Karpas-422 (cell line): ENCODE measurements at regions not wholly inside any gene's neighbourhood (a gene's known extent, or its start where the extent isn't known, plus 50 kb on each side); places are given as distances from the start of the nearest gene placed in this dataset.
"Not testable (repeated sequence)": the region's sequence is repeated elsewhere in the genome, so short reads cannot be mapped to it uniquely, and the experiment has no call there.

Source experiments
- DNase-seq: peaks from one replicate; pipeline ENCODE4 v3.0.0-alpha.2; 2015
- H2AFZ ChIP-seq: fragments of 200-600 bp; sonication (generic); 2 replicates; pipeline ENCODE4 v1.6.1; 2014; ENCODE audit warnings: antibody characterized with exemption, low read length, mixed read lengths
- H3K27ac ChIP-seq: fragments of 200-600 bp; sonication (generic); 2 replicates; pipeline ENCODE4 v1.5.1; 2014; ENCODE audit warnings: mild to moderate bottlenecking, low read length, moderate library complexity
- H3K27me3 ChIP-seq: fragments of 200-600 bp; sonication (generic); 2 replicates; pipeline ENCODE4 v1.6.1; 2014; ENCODE audit warnings: low read length, mixed read lengths
- H3K36me3 ChIP-seq: fragments of 200-600 bp; sonication (generic); 2 replicates; pipeline ENCODE4 v1.6.1; 2014; ENCODE audit warnings: low read length, mixed read lengths; ENCODE audit not compliant: insufficient read depth
- H3K4me1 ChIP-seq: fragments of 200-600 bp; sonication (generic); 2 replicates; pipeline ENCODE4 v1.6.1; 2014; ENCODE audit warnings: mild to moderate bottlenecking, low read length, mixed read lengths
- H3K4me2 ChIP-seq: fragments of 200-600 bp; sonication (generic); 2 replicates; pipeline ENCODE4 v1.6.1; 2014; ENCODE audit warnings: low read length, low read depth, mild to moderate bottlenecking; ENCODE audit not compliant: poor library complexity, severe bottlenecking
- H3K4me3 ChIP-seq: fragments of 200-600 bp; sonication (generic); 2 replicates; pipeline ENCODE4 v1.5.1; 2014; ENCODE audit warnings: mild to moderate bottlenecking, antibody characterized with exemption, low read length, mixed read lengths
- H3K79me2 ChIP-seq: fragments of 200-600 bp; sonication (generic); 2 replicates; pipeline ENCODE4 v1.6.1; 2014; ENCODE audit warnings: mild to moderate bottlenecking, low read length, mixed read lengths
- H3K9ac ChIP-seq: fragments of 200-600 bp; sonication (generic); 2 replicates; pipeline ENCODE4 v1.6.0; 2014; ENCODE audit warnings: low read length
- H3K9me2 ChIP-seq: fragments of 200-600 bp; sonication (generic), shearing (Covaris generic); replicated peaks from 2 replicates; pipeline ENCODE4 v1.6.0; 2014; ENCODE audit warnings: mild to moderate bottlenecking, low read length, moderate library complexity; ENCODE audit not compliant: insufficient read depth
- H3K9me3 ChIP-seq: fragments of 300-700, 200-600 bp; sonication (generic); 2 replicates; pipeline ENCODE4 v1.6.1; 2014; ENCODE audit warnings: low read length, mixed read lengths
- H4K20me1 ChIP-seq: fragments of 200-600 bp; sonication (generic); 2 replicates; pipeline ENCODE4 v1.6.1; 2014; ENCODE audit warnings: mild to moderate bottlenecking, antibody characterized with exemption, low read length, low read depth; ENCODE audit not compliant: insufficient read depth

DNA sequence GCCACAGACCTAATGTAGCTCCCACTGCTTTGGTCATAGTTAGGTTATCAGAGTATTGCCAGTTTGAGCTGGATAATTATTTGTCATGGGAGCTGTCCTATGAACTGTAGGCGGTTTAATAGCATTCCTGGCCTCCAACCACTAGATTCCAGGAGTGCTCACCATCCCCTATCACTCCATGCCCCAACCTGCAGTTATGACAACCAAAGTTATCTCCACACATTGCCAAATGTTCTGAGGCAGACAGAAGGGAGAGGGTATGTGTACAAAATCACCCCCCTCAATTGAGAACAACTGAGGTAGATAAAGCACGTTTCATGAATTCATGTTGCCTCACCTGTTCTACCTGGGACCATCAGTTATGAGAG is 119.0 kb upstream of the CACUL1 start:
- H3K4me1 ChIP-seq = no peaks in the 10 kb centered on the region
- H2AFZ ChIP-seq = no peak overlapping the region
- no peaks in the 10 kb centered on the region for H3K79me2 ChIP-seq
- H3K27ac ChIP-seq = no peak overlapping the region
- H3K36me3 ChIP-seq = no peaks in the 10 kb centered on the region
- H3K9me2 ChIP-seq = no peaks in the 10 kb centered on the region
- H3K4me2 ChIP-seq = no peak overlapping the region
- DNase-seq = no peak
- no peaks in the 10 kb centered on the region for H3K9me3 ChIP-seq
- no peaks in the 10 kb centered on the region for H4K20me1 ChIP-seq
- H3K4me3 ChIP-seq = no peak overlapping the region
- no peak overlapping the region for H3K9ac ChIP-seq
- no peaks in the 10 kb centered on the region for H3K27me3 ChIP-seq

DNA sequence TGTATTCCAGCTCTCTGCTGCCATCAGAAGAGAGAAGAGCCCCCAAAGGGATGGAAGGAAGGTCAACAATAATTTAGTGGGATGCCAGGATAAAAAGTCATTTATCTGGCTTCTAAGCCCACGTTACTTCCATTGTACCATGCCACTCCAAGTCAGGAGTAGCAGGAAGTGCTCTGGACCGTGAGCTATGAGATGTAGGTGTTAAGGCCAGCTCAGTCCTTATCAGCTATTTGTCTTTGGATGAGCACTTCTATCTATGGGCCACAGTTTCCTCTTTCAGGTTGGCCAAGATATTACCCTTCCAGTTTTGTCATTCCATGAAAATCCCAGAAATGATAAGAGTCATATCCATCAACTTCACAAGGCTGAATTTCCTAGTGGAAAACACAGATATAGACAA is 119.4 kb upstream of the CACUL1 start:
- no peak overlapping the region for H3K4me2 ChIP-seq
- no peaks in the 10 kb centered on the region for H3K9me2 ChIP-seq
- H3K27me3 ChIP-seq = no peaks in the 10 kb centered on the region
- no peaks in the 10 kb centered on the region for H3K4me1 ChIP-seq
- no peak overlapping the region for H3K27ac ChIP-seq
- H3K36me3 ChIP-seq = no peaks in the 10 kb centered on the region
- no peak overlapping the region for H2AFZ ChIP-seq
- H3K9ac ChIP-seq = no peak overlapping the region
- H4K20me1 ChIP-seq = no peaks in the 10 kb centered on the region
- no peak for DNase-seq
- no peaks in the 10 kb centered on the region for H3K79me2 ChIP-seq
- H3K4me3 ChIP-seq = no peak overlapping the region
- H3K9me3 ChIP-seq = no peaks in the 10 kb centered on the region

DNA sequence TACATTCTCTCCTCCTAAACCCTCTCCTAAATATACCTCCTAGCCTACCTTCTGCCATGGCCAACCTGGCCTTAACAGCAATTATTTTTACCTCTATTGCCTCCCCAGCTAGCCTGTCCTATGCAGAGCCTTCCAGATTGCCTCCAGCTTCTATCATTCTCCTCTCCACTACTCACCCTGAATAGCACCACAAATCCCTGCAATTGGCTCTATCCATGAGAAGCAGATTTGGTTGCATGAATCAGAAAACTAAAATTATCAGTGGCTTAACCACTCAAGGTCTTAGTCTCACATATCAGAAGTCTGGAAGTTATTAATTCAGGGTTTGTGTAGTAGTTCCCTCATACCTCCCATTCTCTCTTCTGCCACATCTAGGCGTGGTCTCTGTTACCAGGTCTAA is 120.3 kb upstream of the CACUL1 start:
- DNase-seq = no peak
- Histone ChIP-seq H3K4me3 (no peak overlapping the region), H3K9ac (no peak overlapping the region), H3K36me3 (no peaks in the 10 kb centered on the region), H3K9me2 (no peaks in the 10 kb centered on the region), H3K4me2 (no peak overlapping the region), H3K27me3 (no peaks in the 10 kb centered on the region), H3K79me2 (no peaks in the 10 kb centered on the region), H4K20me1 (no peaks in the 10 kb centered on the region), H3K9me3 (no peaks in the 10 kb centered on the region), H3K4me1 (no peaks in the 10 kb centered on the region), H2AFZ (no peak overlapping the region), H3K27ac (no peak overlapping the region)

DNA sequence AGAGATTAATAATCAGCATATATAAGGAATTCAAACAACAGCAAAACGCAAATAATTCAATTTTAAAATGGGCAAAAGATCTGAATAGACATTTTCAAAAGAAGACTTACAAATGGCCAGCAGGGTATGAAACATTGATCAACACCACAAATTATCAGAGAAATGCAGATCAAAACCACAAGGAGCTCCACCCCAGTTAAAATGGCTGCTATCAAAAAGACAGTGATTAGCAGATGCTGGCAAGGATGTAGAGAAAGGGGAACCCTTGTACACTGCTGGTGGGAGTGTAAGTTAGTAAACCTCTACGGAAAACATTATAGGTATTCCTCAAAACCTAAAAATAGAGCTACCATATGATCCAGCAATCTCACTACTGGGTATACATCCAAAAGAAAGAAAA is 128.0 kb upstream of the CACUL1 start:
- H4K20me1 ChIP-seq = no peaks in the 10 kb centered on the region
- H3K4me2 ChIP-seq = no peak overlapping the region
- no peaks in the 10 kb centered on the region for H3K9me2 ChIP-seq
- no peak overlapping the region for H3K27ac ChIP-seq
- no peak overlapping the region for H2AFZ ChIP-seq
- no peaks in the 10 kb centered on the region for H3K9me3 ChIP-seq
- no peak overlapping the region for H3K9ac ChIP-seq
- H3K27me3 ChIP-seq = no peaks in the 10 kb centered on the region
- no peaks in the 10 kb centered on the region for H3K4me1 ChIP-seq
- DNase-seq = no peak
- H3K36me3 ChIP-seq = no peaks in the 10 kb centered on the region
- H3K79me2 ChIP-seq = no peaks in the 10 kb centered on the region
- no peak overlapping the region for H3K4me3 ChIP-seq

DNA sequence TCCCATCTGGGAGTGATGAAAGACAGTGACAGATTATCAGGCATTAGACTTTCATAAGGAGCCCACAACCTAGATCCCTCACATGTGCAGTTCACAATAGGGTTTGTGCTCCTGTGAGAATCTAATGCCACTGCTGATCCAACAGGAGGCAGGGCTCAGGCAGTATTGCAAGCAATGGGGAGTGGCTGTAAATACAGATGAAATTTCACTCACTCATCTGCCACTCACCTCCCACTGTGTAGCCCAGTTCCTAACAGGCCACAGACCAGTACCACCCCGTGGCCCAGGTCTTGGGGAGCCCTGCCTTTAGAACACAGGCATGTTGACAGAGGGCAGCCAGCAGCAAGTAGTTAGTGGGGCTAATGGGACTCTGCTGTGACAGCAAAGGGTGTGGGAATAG is 137.3 kb upstream of the NANOS1 start:
- Histone ChIP-seq H2AFZ (no peak overlapping the region), H3K4me3 (no peak overlapping the region), H3K9ac (no peak overlapping the region), H3K4me1 (no peaks in the 10 kb centered on the region), H3K9me2 (no peaks in the 10 kb centered on the region), H3K27ac (no peak overlapping the region), H3K4me2 (no peak overlapping the region), H3K27me3 (no peaks in the 10 kb centered on the region), H3K79me2 (no peaks in the 10 kb centered on the region), H3K9me3 (no peaks in the 10 kb centered on the region), H3K36me3 (no peaks in the 10 kb centered on the region), H4K20me1 (no peaks in the 10 kb centered on the region)
- DNase-seq = no peak

DNA sequence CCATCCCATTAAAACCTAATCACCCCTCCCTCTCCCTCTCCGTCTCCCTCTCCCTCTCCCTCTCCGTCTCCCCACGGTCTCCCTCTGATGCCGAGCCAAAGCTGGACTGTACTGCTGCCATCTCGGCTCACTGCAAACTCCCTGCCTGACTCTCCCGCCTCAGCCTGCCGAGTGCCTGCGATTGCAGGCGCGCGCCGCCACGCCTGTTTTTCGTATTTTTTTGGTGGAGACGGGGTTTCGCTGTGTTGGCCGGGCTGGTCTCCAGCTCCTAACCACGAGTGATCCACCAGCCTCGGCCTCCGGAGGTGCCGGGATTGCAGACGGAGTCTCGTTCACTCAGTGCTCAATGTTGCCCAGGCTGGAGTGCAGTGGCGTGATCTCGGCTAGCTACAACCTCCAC is 134.6 kb upstream of the NANOS1 start:
- not testable (repeated sequence) for H3K27me3 ChIP-seq, H2AFZ ChIP-seq, H3K4me3 ChIP-seq, H3K79me2 ChIP-seq, H3K9ac ChIP-seq, H3K9me3 ChIP-seq, DNase-seq, H3K27ac ChIP-seq, H4K20me1 ChIP-seq, H3K36me3 ChIP-seq, H3K4me2 ChIP-seq, H3K4me1 ChIP-seq, H3K9me2 ChIP-seq

DNA sequence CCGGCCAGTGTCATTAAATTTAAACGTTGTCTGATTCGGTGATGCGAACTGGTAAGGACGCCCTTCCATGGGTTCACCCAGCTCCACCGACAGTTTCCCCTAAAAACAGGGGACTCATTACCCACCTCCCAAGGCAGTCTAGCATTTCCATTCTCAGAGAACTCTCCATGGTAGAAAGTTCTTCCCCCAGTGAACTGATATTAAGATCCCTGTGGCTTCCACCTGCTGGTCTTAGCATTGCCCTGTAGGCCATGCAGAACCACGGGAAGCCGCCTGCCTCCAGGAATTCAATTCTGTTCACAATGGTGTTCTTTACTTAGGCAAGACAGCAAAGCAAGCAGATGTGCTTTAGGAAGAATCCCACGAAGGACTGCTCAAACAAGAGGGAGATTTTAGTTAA is 128.9 kb upstream of the NANOS1 start:
- Histone ChIP-seq H3K27ac (no peak overlapping the region), H2AFZ (no peak overlapping the region), H4K20me1 (no peaks in the 10 kb centered on the region), H3K9me3 (no peaks in the 10 kb centered on the region), H3K36me3 (no peaks in the 10 kb centered on the region), H3K9ac (no peak overlapping the region), H3K79me2 (no peaks in the 10 kb centered on the region), H3K4me2 (no peak overlapping the region), H3K27me3 (no peaks in the 10 kb centered on the region), H3K9me2 (no peaks in the 10 kb centered on the region), H3K4me1 (no peaks in the 10 kb centered on the region), H3K4me3 (no peak overlapping the region)
- DNase-seq = no peak

DNA sequence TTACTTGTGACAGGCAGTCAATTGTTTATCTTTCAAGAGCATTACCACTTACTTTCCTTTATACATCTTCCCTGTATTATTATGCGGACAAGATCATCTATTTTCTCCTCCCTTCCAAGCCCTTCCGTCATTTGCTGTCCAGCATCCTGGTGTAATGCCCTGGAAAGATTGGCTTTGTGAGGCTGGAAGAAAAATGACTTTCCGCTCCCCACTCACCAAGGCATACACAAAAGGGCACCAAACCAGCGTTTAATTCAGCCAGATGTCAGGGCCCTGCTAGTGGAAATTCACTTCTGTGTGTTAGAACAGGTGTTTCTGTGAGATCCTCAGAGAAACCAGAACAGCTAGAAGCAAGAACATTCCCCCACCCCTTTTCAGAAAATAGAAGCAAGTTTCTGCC is 128.1 kb upstream of the NANOS1 start:
- Histone ChIP-seq H3K4me3 (no peak overlapping the region), H3K27ac (no peak overlapping the region), H3K27me3 (no peaks in the 10 kb centered on the region), H3K79me2 (no peaks in the 10 kb centered on the region), H3K4me2 (no peak overlapping the region), H3K9me2 (no peaks in the 10 kb centered on the region), H3K4me1 (no peaks in the 10 kb centered on the region), H2AFZ (no peak overlapping the region), H3K36me3 (no peaks in the 10 kb centered on the region), H3K9me3 (no peaks in the 10 kb centered on the region), H3K9ac (no peak overlapping the region), H4K20me1 (no peaks in the 10 kb centered on the region)
- no peak for DNase-seq

DNA sequence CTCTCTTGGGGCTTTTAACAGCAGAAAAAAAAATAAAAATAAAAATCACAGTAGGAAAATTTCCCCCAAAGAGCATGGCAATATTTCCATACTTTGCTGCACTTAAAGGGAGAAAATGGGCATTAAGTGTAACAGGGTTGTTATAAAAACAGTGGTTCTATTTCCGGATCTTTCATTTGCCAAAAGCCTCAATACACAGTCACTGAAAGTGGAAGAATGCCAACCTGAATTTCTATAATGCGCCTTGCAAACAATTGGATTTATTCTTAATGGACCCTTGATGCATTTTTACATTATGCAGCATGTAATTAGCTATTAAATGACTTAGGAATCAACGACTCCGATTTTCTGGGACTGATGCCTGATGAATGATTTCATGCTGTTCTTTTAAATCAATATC is 127.6 kb upstream of the NANOS1 start:
- no peak for DNase-seq

More for the DNA sequence above, 127.6 kb upstream of the NANOS1 start:
- Histone ChIP-seq H4K20me1 (no peaks in the 10 kb centered on the region), H3K9ac (no peak overlapping the region), H3K9me3 (no peaks in the 10 kb centered on the region), H3K27ac (no peak overlapping the region), H3K4me1 (no peaks in the 10 kb centered on the region), H3K9me2 (no peaks in the 10 kb centered on the region), H3K4me2 (no peak overlapping the region), H2AFZ (no peak overlapping the region), H3K79me2 (no peaks in the 10 kb centered on the region), H3K27me3 (no peaks in the 10 kb centered on the region), H3K36me3 (no peaks in the 10 kb centered on the region), H3K4me3 (no peak overlapping the region)
